Kidney epithelial cell (primary cell): ENCODE measurements at regions not wholly inside any gene's neighbourhood (a gene's known extent, or its start where the extent isn't known, plus 50 kb on each side); places are given as distances from the start of the nearest gene placed in this dataset.

Experiments
- DNase-seq: peaks from one replicate; pipeline ENCODE4 v3.0.0-alpha.2; 2010; ENCODE audit warnings: low read depth
- H3K27me3 ChIP-seq: 2 replicates; pipeline ENCODE4 v1.6.0; 2011; ENCODE audit warnings: low read length; ENCODE audit not compliant: control insufficient read depth, insufficient read depth
- H3K36me3 ChIP-seq: 2 replicates; pipeline ENCODE4 v1.5.1; 2011; ENCODE audit warnings: low read length; ENCODE audit not compliant: control insufficient read depth, insufficient read depth
- H3K4me3 ChIP-seq: 2 replicates; pipeline ENCODE4 v1.5.1; 2011; ENCODE audit warnings: low read depth, mild to moderate bottlenecking, control low read depth, low read length
- CTCF ChIP-seq: IDR thresholded peaks from 2 replicates; pipeline ENCODE4 v1.5.1; 2011; ENCODE audit warnings: mild to moderate bottlenecking, moderate library complexity, low read length, control low read depth, inconsistent platforms; ENCODE audit not compliant: insufficient read depth, poor library complexity, severe bottlenecking

GRCh38 chr2:29974086-29974485, 52.7 kb upstream of the ALK start:
- DNase-seq: no peak
- Histone ChIP-seq H3K4me3 (no peak overlapping the region), H3K27me3 (peaks cover 3% of the 10 kb centered on the region), H3K36me3 (no peaks in the 10 kb centered on the region)
- no peak for TF ChIP-seq CTCF

GRCh38 chr2:29977284-29977683, 55.9 kb upstream of the ALK start:
- DNase-seq: no peak
- Histone ChIP-seq H3K27me3 (no peaks in the 10 kb centered on the region), H3K36me3 (no peaks in the 10 kb centered on the region), H3K4me3 (no peak overlapping the region)
- TF ChIP-seq CTCF: no peak

- DNase-seq: no peak
- Histone ChIP-seq H3K36me3 (no peaks in the 10 kb centered on the region), H3K27me3 (no peaks in the 10 kb centered on the region), H3K4me3 (no peak overlapping the region)
- TF ChIP-seq CTCF: no peak
Observed at GRCh38 chr2:29981402-29981801, 60.0 kb upstream of the ALK start.

- Histone ChIP-seq H3K36me3 (no peaks in the 10 kb centered on the region), H3K27me3 (no peaks in the 10 kb centered on the region), H3K4me3 (no peak overlapping the region)
- DNase-seq: no peak
- TF ChIP-seq CTCF: no peak
Observed at GRCh38 chr2:29983308-29983707, 61.9 kb upstream of the ALK start.

- no peak for DNase-seq
- Histone ChIP-seq H3K27me3 (no peaks in the 10 kb centered on the region), H3K4me3 (no peak overlapping the region), H3K36me3 (no peaks in the 10 kb centered on the region)
- TF ChIP-seq CTCF: no peak
Observed at GRCh38 chr2:29987146-29987545, 65.8 kb upstream of the ALK start.

GRCh38 chr2:29990129-29990528, 68.7 kb upstream of the ALK start:
- Histone ChIP-seq H3K27me3 (no peaks in the 10 kb centered on the region), H3K4me3 (no peak overlapping the region), H3K36me3 (no peaks in the 10 kb centered on the region)
- TF ChIP-seq CTCF: no peak
- DNase-seq: no peak
